SKM-1 treated with dmso at 0.1 percent for 144 hours (cell line): ENCODE measurements at regions not wholly inside any gene's neighbourhood (a gene's known extent, or its start where the extent isn't known, plus 50 kb on each side); places are given as distances from the start of the nearest gene placed in this dataset.

Experiments
- DNase-seq: peaks from one replicate; lab custom pipeline; 2025; ENCODE audit not compliant: unreplicated experiment; lab: John Stamatoyannopoulos, UW

GRCh38 chr3:124563376-124563775, 166.9 kb upstream of the UMPS start:
- DNase-seq, result no peak

GRCh38 chr3:124565013-124565412, 165.2 kb upstream of the UMPS start:
- peak; percentile 34 for DNase-seq

- no peak for DNase-seq
Observed at GRCh38 chr3:124565551-124565950, 164.7 kb upstream of the UMPS start.

- DNase-seq, result no peak
Observed at GRCh38 chr3:124566701-124567100, 163.6 kb upstream of the UMPS start.

GRCh38 chr3:124567179-124567578, 163.1 kb upstream of the UMPS start:
- no peak for DNase-seq

- no peak for DNase-seq
Observed at GRCh38 chr3:124569761-124570160, 160.5 kb upstream of the UMPS start.

- no peak for DNase-seq
Observed at GRCh38 chr3:124570232-124570631, 160.0 kb upstream of the UMPS start.

- DNase-seq, result no peak
Observed at GRCh38 chr3:124572851-124573405, 157.3 kb upstream of the UMPS start.

- DNase-seq, result no peak
Observed at GRCh38 chr3:124574012-124574411, 156.2 kb upstream of the UMPS start.

- DNase-seq, result no peak
Observed at GRCh38 chr3:124576565-124577493, 153.4 kb upstream of the UMPS start.

GRCh38 chr3:124577494-124578167, 152.6 kb upstream of the UMPS start:
- DNase-seq, result no peak

GRCh38 chr3:124579641-124580040, 150.6 kb upstream of the UMPS start:
- DNase-seq, result no peak

- no peak for DNase-seq
Observed at GRCh38 chr3:124582196-124582595, 148.1 kb upstream of the UMPS start.

- peak; percentile 24 for DNase-seq
Observed at GRCh38 chr3:124582621-124583395, 147.4 kb upstream of the UMPS start.

GRCh38 chr3:124584245-124584551, 146.1 kb upstream of the UMPS start:
- no peak for DNase-seq

- DNase-seq, result no peak
Observed at GRCh38 chr3:124584552-124585391, 145.5 kb upstream of the UMPS start.

GRCh38 chr3:124586126-124587052, 143.9 kb upstream of the UMPS start:
- DNase-seq, result no peak

- no peak for DNase-seq
Observed at GRCh38 chr3:124587053-124587408, 143.2 kb upstream of the UMPS start.

GRCh38 chr3:124588036-124588435, 142.2 kb upstream of the UMPS start:
- no peak for DNase-seq

- no peak for DNase-seq
Observed at GRCh38 chr3:124588794-124589193, 141.5 kb upstream of the UMPS start.
